ENCODE measurements at regions not wholly inside any gene's neighbourhood (a gene's known extent, or its start where the extent isn't known, plus 50 kb on each side); places are given as distances from the start of the nearest gene placed in this dataset.

DNA sequence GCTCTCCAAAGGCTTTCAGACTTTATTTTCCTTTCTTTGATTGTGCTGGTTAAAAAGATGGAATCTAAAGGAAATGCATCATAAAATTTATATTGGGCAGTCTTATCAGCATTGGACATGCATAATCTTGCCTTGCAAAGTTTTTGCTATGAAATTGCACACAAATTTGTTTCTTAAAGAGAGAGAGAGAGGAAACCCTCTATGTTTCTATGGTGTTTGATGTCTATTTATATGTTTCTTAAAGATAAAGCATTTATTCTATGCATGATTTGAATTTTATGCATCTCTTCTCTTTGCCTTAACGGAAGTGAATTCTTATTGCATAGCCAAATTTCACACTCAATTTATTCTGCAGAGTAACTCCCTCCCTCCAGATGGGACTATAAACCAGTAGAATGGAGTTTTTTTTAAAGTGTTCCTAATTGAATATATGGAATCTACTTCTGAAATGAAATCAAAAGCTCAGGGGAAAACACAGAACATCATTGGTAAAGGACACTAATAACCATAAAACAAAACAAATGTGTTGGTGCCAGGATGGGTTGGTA lies 83.5 kb upstream of the PPARGC1A start:
- TF ChIP-seq, protein P1, sequence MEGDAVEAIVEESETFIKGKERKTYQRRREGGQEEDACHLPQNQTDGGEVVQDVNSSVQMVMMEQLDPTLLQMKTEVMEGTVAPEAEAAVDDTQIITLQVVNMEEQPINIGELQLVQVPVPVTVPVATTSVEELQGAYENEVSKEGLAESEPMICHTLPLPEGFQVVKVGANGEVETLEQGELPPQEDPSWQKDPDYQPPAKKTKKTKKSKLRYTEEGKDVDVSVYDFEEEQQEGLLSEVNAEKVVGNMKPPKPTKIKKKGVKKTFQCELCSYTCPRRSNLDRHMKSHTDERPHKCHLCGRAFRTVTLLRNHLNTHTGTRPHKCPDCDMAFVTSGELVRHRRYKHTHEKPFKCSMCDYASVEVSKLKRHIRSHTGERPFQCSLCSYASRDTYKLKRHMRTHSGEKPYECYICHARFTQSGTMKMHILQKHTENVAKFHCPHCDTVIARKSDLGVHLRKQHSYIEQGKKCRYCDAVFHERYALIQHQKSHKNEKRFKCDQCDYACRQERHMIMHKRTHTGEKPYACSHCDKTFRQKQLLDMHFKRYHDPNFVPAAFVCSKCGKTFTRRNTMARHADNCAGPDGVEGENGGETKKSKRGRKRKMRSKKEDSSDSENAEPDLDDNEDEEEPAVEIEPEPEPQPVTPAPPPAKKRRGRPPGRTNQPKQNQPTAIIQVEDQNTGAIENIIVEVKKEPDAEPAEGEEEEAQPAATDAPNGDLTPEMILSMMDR (IDR thresholded peaks at IDR 0.05; ENCODE audit: low read depth, low read length), result no peak
- no peak overlapping the region for H3K4me3 ChIP-seq (ENCODE audit: low read depth, low read length)

DNA sequence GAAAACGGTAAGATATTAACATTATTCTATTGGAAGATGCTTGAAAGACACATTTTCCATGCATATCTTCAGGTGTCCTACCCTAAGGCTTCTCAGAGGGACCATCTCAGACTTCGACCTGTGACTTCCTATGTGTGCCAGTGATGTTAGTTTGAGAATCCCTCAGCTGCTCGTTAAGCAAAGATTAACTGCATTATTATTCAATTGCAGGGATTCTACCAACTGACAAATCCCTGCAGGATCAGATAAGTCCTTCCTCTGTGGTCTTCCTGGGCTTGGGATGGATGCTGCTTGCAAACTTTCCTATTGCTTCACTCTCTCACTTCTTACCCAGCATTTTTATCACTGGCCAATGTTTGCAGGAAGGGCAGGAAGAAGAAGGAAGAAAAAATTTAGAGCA lies 83.0 kb upstream of the PPARGC1A start:
- H3K4me3 ChIP-seq (ENCODE audit: low read depth, low read length), result no peak overlapping the region
- TF ChIP-seq, protein P1 (IDR thresholded peaks at IDR 0.05; ENCODE audit: low read depth, low read length), result no peak

DNA sequence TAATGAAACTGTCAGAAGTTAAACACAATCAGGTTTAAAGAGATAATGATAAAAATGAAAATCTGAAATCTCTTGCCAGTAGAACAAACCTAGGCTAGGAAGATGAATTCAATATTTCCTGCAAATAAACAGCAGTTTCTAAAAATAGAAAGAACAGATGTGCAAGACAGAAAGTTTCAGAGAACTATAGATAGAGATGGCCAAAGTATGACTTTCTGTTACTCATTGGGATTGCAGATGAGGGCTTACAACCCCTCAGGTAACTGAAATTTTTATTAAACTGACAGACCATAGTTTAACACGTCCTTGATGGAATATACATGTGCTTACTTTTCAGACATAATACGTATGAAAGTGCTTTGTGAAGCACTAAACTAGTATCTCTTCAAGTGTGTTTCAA lies 82.3 kb upstream of the PPARGC1A start:
- no peak overlapping the region for H3K4me3 ChIP-seq (ENCODE audit: low read depth, low read length)
- TF ChIP-seq, protein P1 (IDR thresholded peaks at IDR 0.05; ENCODE audit: low read depth, low read length), result no peak

DNA sequence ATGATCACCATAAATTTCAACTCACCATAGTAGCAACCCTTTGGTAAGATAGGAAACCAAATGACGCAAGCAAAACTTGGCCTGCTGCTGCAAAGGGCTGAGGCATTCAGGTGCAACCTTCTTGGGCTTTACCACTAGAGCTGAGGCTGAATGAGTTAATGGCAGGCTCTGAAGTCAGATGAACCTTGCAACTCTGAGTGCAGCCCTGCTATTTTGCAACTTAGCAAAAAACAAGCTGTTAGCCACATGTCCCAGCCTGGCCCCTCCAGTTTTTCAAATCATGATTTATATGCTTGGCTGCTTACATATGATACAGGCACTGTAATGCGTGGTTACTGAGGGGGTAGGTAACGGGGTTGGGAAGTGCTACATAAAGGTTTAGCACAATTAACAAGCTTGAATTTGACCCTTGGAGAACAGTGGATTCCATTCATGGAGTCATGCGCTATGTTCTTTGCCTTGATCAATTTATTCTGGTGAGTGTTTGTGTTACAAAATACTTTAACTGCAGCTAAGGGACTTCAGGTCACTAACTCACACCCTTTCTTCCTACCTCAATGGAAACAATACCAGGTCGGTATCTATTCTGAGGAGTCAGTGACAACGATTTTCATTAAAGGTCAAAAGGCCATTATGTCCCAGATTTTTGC lies 80.5 kb upstream of the PPARGC1A start:
- TF ChIP-seq, protein P1 (IDR thresholded peaks at IDR 0.05; ENCODE audit: low read depth, low read length), result no peak
- H3K4me3 ChIP-seq (ENCODE audit: low read depth, low read length), result no peak overlapping the region

DNA sequence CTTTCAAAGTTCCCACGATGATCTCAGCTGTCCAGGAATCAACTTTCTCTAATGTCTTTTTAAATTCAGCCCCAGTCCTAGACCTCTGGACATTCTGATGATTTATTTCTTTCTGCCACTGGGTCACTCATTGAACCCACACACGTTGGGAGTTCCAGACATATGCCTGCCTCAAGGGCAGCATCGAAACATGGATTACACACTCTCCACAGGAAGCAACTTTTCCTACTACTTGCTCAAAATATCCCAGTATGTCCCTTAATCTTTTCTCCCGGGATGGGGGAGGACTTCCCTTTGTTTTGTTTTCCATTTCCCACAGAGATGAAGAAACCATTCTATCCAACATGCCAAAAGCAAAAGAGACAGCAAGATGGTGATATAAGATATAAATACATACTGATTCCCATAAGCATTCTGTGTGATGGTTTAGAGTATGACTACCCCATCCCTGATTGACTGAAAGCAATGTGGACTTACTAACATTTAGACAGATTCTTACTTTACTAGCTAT lies 79.8 kb upstream of the PPARGC1A start:
- TF ChIP-seq, protein P1 (IDR thresholded peaks at IDR 0.05; ENCODE audit: low read depth, low read length), result no peak
- H3K4me3 ChIP-seq (ENCODE audit: low read depth, low read length), result no peak overlapping the region

DNA sequence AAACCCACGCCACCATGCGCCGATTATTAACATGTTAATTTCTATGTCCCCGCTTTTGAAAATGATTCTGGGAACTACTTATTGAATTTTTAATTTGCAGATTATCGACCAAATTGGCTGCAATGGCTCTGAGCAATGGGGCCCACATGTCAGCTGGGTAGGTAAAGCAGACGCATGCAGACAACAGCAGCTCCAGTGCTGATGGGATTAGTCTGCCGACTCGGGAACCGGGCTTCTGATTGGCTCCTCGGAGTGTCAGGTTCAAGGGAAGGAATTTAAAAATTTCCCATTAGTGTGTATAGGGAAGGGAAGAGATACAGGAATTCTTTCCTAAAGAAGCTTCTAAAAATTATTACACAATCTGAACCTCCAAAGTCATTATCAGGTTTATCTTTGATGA lies 77.4 kb upstream of the PPARGC1A start:
- no peak overlapping the region for H3K4me3 ChIP-seq (ENCODE audit: low read depth, low read length)
- TF ChIP-seq, protein P1 (IDR thresholded peaks at IDR 0.05; ENCODE audit: low read depth, low read length), result no peak

DNA sequence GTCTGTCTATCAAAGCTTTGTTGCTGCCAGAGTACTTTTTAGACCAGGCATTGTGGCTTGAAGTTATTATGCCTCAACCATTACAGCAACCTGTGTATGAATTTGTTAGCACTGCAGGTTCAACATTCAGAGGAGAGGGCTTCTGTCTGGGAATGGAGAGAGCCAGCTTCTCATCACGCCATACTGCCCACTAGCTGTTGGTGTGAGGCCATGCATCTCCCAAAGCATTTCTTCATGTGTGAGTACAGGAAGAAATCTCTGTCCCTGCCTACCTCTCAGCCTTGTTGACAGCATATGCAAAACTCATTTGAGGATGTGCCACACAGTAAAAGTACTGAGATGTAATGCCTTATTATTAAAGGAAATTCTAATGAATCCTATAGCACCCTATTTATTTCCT lies 76.9 kb upstream of the PPARGC1A start:
- TF ChIP-seq, protein P1 (IDR thresholded peaks at IDR 0.05; ENCODE audit: low read depth, low read length), result peak; percentile 24
- no peak overlapping the region for H3K4me3 ChIP-seq (ENCODE audit: low read depth, low read length)
